ENCODE measurements at regions not wholly inside any gene's neighbourhood (a gene's known extent, or its start where the extent isn't known, plus 50 kb on each side); places are given as distances from the start of the nearest gene placed in this dataset.

DNA sequence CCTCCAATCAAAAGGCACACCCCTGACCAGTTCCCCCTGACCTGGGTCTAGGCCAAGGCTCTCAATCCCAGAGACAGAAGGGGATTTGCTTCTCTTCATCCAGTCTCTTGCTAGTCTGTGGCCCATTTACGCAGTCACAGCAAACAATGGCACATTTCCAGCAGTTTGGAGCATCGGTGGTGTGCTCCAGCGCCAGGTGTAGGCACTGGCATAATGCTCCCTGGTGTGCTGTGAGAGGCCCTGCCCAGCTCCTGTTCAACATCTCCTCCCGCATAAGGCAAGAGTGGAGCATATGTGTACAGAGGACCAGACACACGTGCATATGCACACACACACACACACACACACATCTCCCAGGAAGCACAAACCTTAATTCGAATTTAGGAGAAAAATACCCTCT lies 79.5 kb upstream of the ERCC6L2 start:
- no peak for DNase-seq
- Histone ChIP-seq H3K27me3 (no peaks in the 10 kb centered on the region), H3K27ac (no peak overlapping the region), H3K36me3 (no peaks in the 10 kb centered on the region), H3K4me1 (peaks cover 0 to 19% (median 9%) of the 10 kb centered on the region in 4 donors), H3K9me3 (no peaks in the 10 kb centered on the region), H3K4me3 (no peak overlapping the region)
- TF ChIP-seq, protein P1, sequence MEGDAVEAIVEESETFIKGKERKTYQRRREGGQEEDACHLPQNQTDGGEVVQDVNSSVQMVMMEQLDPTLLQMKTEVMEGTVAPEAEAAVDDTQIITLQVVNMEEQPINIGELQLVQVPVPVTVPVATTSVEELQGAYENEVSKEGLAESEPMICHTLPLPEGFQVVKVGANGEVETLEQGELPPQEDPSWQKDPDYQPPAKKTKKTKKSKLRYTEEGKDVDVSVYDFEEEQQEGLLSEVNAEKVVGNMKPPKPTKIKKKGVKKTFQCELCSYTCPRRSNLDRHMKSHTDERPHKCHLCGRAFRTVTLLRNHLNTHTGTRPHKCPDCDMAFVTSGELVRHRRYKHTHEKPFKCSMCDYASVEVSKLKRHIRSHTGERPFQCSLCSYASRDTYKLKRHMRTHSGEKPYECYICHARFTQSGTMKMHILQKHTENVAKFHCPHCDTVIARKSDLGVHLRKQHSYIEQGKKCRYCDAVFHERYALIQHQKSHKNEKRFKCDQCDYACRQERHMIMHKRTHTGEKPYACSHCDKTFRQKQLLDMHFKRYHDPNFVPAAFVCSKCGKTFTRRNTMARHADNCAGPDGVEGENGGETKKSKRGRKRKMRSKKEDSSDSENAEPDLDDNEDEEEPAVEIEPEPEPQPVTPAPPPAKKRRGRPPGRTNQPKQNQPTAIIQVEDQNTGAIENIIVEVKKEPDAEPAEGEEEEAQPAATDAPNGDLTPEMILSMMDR (IDR thresholded peaks at IDR 0.05): no peak
- intact Hi-C loops (cut with DNase I; ENCODE audit: low total_unique reads): no loop called here

DNA sequence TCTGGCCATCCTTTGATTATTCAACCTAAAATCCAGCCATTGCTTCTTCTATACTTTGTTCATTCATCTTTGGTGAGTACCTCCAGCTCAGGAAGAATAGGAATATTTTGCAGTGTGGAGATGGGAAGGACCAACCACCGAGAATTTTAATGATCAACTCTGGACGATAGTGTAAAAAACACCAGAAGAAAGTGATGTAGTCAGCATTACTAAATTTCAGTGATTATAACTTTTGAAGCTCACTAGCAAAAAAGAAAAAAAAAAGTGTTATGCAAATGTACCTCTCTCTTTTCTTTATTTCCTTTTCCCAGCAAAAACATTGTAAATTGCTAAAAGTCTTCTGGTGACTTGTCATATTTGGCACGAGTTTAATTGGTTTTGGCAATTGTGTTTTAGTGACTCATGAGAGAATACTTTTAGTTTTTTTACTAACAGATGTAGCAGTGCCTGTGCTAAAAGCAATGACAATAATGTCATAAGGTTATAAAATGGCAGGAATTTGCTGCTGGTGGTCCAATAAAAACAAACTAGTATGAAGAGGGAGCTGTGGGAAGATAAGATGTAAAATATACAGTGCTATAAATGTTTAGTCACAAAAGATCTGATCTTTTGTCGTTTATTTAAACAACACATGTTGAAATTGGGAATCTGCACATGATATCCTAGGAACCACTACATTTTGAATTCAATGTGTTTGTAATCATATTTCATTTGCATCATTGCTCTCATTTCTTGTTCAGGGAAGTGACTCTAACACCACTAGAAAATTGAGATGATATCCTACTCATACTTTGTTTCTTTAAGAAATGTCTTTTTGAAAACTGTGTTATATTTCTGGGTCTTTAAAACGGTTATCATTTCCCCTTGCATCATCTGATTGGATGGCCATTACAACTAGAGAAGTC lies 81.3 kb upstream of the ERCC6L2 start:
- Histone ChIP-seq H3K27ac (peak overlapping the region; percentile 2 to 44), H3K36me3 (no peaks in the 10 kb centered on the region), H3K4me3 (no peak overlapping the region), H3K27me3 (no peaks in the 10 kb centered on the region), H3K4me1 (peaks cover 0 to 19% (median 9%) of the 10 kb centered on the region in 4 donors), H3K9me3 (no peaks in the 10 kb centered on the region)
- TF ChIP-seq, protein P1 (IDR thresholded peaks at IDR 0.05): no peak
- intact Hi-C loops (cut with DNase I; ENCODE audit: low total_unique reads): no loop called here
- DNase-seq: no peak

DNA sequence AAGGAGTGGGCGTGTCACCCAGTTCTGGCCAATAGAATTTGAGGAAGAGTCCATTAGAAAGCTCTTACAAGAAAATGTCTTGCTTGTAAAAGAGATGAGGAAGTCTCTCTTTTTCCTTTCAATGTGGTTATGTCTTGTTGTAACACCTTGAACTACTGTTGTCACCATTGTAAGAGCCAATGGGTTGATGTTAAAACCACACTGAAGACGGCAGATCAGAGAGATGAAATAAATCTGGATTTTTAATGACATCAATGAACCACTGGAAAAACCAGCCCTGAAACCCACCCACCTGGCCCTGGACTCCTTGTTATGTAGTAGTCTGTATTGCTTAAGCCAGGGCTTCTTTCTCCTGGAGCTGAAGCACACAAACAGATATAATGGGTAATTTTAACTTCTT lies 83.8 kb upstream of the ERCC6L2 start:
- Histone ChIP-seq H3K36me3 (no peaks in the 10 kb centered on the region), H3K4me3 (no peak overlapping the region), H3K9me3 (no peaks in the 10 kb centered on the region), H3K4me1 (peaks cover 0 to 30% (median 13%) of the 10 kb centered on the region in 4 donors), H3K27me3 (no peaks in the 10 kb centered on the region), H3K27ac (no peak overlapping the region)
- intact Hi-C loops (cut with DNase I; ENCODE audit: low total_unique reads): no loop called here
- no peak for DNase-seq
- TF ChIP-seq, protein P1 (IDR thresholded peaks at IDR 0.05): no peak

DNA sequence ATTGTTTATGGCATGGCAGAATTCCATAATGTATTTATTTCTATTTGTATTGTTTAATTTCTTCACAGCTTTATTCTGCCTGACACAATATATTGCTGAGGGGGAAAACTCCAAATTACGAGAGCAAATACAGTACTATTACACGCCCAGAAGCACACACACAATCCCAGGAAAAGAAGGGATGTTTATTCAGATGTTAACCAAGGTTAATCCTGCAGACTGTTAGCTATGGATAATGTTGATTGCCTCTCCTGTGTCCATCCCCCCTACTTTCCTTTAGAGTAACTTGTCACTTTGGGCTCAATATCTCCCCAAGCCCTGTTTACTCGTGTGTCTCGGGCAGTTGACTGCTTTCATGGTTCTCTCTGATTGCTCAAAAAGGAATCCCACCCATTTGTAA lies 84.2 kb upstream of the ERCC6L2 start:
- TF ChIP-seq, protein P1 (IDR thresholded peaks at IDR 0.05): no peak
- H3K27me3 ChIP-seq: no peaks in the 10 kb centered on the region
- intact Hi-C loops (cut with DNase I; ENCODE audit: low total_unique reads): no loop called here
- H3K9me3 ChIP-seq: no peaks in the 10 kb centered on the region
- DNase-seq: no peak
- no peak overlapping the region for H3K27ac ChIP-seq
- no peak overlapping the region for H3K4me3 ChIP-seq
- peaks cover 0 to 30% (median 13%) of the 10 kb centered on the region in 4 donors for H3K4me1 ChIP-seq
- H3K36me3 ChIP-seq: no peaks in the 10 kb centered on the region

DNA sequence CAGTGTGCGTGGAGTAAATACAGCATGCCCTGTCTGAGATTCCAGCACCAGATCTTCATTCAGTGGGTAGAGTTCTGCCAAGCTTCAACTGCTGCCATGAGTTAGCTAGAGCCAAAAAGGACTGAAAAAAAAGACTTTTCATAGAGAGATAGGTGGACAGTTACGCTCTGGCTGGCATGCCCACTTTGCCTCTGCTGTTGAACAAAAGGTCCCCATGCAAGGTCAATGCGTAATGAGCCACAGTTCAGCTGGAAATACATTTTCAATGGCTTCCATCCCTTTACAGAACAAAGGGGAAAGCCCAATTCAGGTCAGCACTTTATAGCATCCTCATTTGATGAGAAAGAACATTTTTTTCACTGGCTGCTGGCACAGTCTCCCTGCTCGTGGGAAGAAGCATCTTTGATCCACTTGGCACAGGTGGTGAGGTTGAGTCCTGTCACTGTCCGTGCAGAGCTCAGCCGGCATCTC lies 86.9 kb upstream of the ERCC6L2 start:
- H3K27ac ChIP-seq: no peak overlapping the region

More for the DNA sequence above, 86.9 kb upstream of the ERCC6L2 start:
- Histone ChIP-seq H3K4me3 (no peak overlapping the region), H3K4me1 (peaks cover 0 to 14% (median 5%) of the 10 kb centered on the region in 4 donors), H3K36me3 (no peaks in the 10 kb centered on the region), H3K9me3 (no peaks in the 10 kb centered on the region), H3K27me3 (no peaks in the 10 kb centered on the region)
- no peak for DNase-seq
- intact Hi-C loops (cut with DNase I; ENCODE audit: low total_unique reads): no loop called here
- TF ChIP-seq, protein P1 (IDR thresholded peaks at IDR 0.05): no peak

Data from tibial artery (tissue), 4 donors.